SH-SY5Y (cell line): ENCODE measurements at regions not wholly inside any gene's neighbourhood (a gene's known extent, or its start where the extent isn't known, plus 50 kb on each side); places are given as distances from the start of the nearest gene placed in this dataset.
A peak's percentile ranks its signal among the peaks of the same experiment; 100 is the strongest.

ENCODE experiments used
- GATA2 ChIP-seq: IDR thresholded peaks from 2 replicates; pipeline ENCODE4 v1.6.1; 2011; ENCODE audit warnings: mild to moderate bottlenecking, low read depth, low read length
- GATA3 ChIP-seq: IDR thresholded peaks from 2 replicates; pipeline ENCODE4 v1.6.1; 2011; ENCODE audit warnings: low read depth, mild to moderate bottlenecking, low read length, moderate library complexity

- TF ChIP-seq GATA2 (peak; percentile 77), GATA3 (peak; percentile 56; the same call in 1 of the 2 replicates)
These were observed 98.0 kb upstream of the RALGPS2 start for GRCh38 chr1:178627037-178627436.
